ENCODE measurements at regions not wholly inside any gene's neighbourhood (a gene's known extent, or its start where the extent isn't known, plus 50 kb on each side); places are given as distances from the start of the nearest gene placed in this dataset.

- no peak for TF ChIP-seq ZNF274 (IDR thresholded peaks at IDR 0.05; ENCODE audit: low read depth, low read length)
- TF ChIP-seq YY1 (IDR thresholded peaks at IDR 0.05; ENCODE audit: insufficient read depth, insufficient read length): no peak
- TF ChIP-seq SUZ12 (IDR thresholded peaks at IDR 0.05; ENCODE audit: extremely low read depth, insufficient read depth, insufficient read length): no peak
Observed at GRCh38 chr4:125849869-125850268, 535.1 kb downstream of the FAT4 start.
